WTC11 (cell line): ENCODE measurements at regions not wholly inside any gene's neighbourhood (a gene's known extent, or its start where the extent isn't known, plus 50 kb on each side); places are given as distances from the start of the nearest gene placed in this dataset.

Experiments used
- ATAC-seq: fragments of 200-7000 bp; cut with Tn5 transposase; 2 replicates; pipeline ENCODE4 v1.10.0; 2021; ENCODE audit warnings: mild to moderate bottlenecking, moderate library complexity
- CTCF ChIA-PET: fragments of 300-600 bp; sonication (Branson Sonifier 250); formaldehyde crosslinking; loops from one replicate; lab custom pipeline; 2021; ENCODE audit warnings: antibody characterized with exemption; lab: Charles Lee
- POLR2A ChIA-PET: fragments of 350-600 bp; sonication (Branson Sonifier 250); formaldehyde crosslinking; loops from one replicate; lab custom pipeline; 2021; ENCODE audit warnings: antibody characterized with exemption; lab: Charles Lee
- DNase-seq: peaks from one replicate; pipeline ENCODE4 v3.0.0; 2021; ENCODE audit warnings: low spot score
- H3K27ac Mint-ChIP-seq: 2 replicates; pipeline ENCODE4 v1.8.0; 2021; ENCODE audit warnings: mixed read lengths
- H3K27me3 Mint-ChIP-seq: 2 replicates; pipeline ENCODE4 v1.8.0; 2021; ENCODE audit warnings: low read depth, mild to moderate bottlenecking, moderate library complexity, mixed read lengths
- H3K36me3 Mint-ChIP-seq: 2 replicates; pipeline ENCODE4 v1.8.0; 2021; ENCODE audit warnings: mixed read lengths
- H3K4me1 Mint-ChIP-seq: 2 replicates; pipeline ENCODE4 v1.8.0; 2022; ENCODE audit warnings: mixed read lengths
- H3K4me3 Mint-ChIP-seq: 2 replicates; pipeline ENCODE4 v1.8.0; 2021; ENCODE audit warnings: mild to moderate bottlenecking, moderate library complexity, mixed read lengths
- H3K9me3 Mint-ChIP-seq: 2 replicates; pipeline ENCODE4 v1.8.0; 2021; ENCODE audit warnings: mixed read lengths
- ATF2 ChIP-seq: sonication (generic); formaldehyde crosslinking; IDR thresholded peaks from 2 replicates; pipeline ENCODE4 v1.8.1; 2022; ENCODE audit warnings: low read depth, missing genetic modification reagents, borderline replicate concordance
- CTCF ChIP-seq: fragments of 200-600 bp; IDR thresholded peaks from 2 replicates; pipeline ENCODE4 v1.8.0; 2022; ENCODE audit warnings: antibody characterized with exemption
- GRHL2 ChIP-seq: fragments of 250-450 bp; sonication (Bioruptor Pico); IDR thresholded peaks from 2 replicates; pipeline ENCODE4 v1.8.0; 2022; ENCODE audit warnings: mild to moderate bottlenecking, moderate library complexity; ENCODE audit not compliant: insufficient replicate concordance, severe bottlenecking
- IRF1 ChIP-seq: sonication (generic); formaldehyde crosslinking; IDR thresholded peaks from 2 replicates; pipeline ENCODE4 v1.8.0; 2023; ENCODE audit warnings: missing genetic modification reagents
- IRF2 ChIP-seq: sonication (generic); formaldehyde crosslinking; IDR thresholded peaks from 2 replicates; pipeline ENCODE4 v1.8.0; 2022; ENCODE audit warnings: low read depth, missing genetic modification reagents, borderline replicate concordance
- MLX ChIP-seq: sonication (generic); formaldehyde crosslinking; IDR thresholded peaks from 2 replicates; pipeline ENCODE4 v1.8.1; 2023; ENCODE audit warnings: mild to moderate bottlenecking, missing genetic modification reagents, moderate library complexity
- NR1H2 ChIP-seq: sonication (generic); formaldehyde crosslinking; IDR thresholded peaks from 2 replicates; pipeline ENCODE4 v1.9.0; 2021; ENCODE audit warnings: mild to moderate bottlenecking, moderate library complexity, missing genetic modification reagents
- OVOL2 ChIP-seq: fragments of 250-450 bp; sonication (Bioruptor Pico); IDR thresholded peaks from 2 replicates; pipeline ENCODE4 v1.9.0; 2021; ENCODE audit warnings: mild to moderate bottlenecking, borderline replicate concordance
- PRRX2 ChIP-seq: fragments of 250-450 bp; sonication (Bioruptor Pico); IDR thresholded peaks from 2 replicates; pipeline ENCODE4 v1.8.0; 2021; ENCODE audit warnings: mild to moderate bottlenecking
- RELA ChIP-seq: sonication (generic); formaldehyde crosslinking; IDR thresholded peaks from 2 replicates; pipeline ENCODE4 v1.8.1; 2022; ENCODE audit warnings: missing genetic modification reagents, mild to moderate bottlenecking, borderline replicate concordance
- SP1 ChIP-seq: sonication (generic); formaldehyde crosslinking; conservative IDR thresholded peaks from 2 replicates; pipeline ENCODE4 v1.8.1; 2022; ENCODE audit warnings: missing genetic modification reagents
- ZBTB21 ChIP-seq: sonication (generic); formaldehyde crosslinking; IDR thresholded peaks from 2 replicates; pipeline ENCODE4 v1.8.1; 2023; ENCODE audit warnings: mild to moderate bottlenecking, missing genetic modification reagents, borderline replicate concordance
- ZNF121 ChIP-seq: sonication (generic); formaldehyde crosslinking; IDR thresholded peaks from 2 replicates; pipeline ENCODE4 v1.8.0; 2023; ENCODE audit warnings: missing genetic modification reagents
- ZNF281 ChIP-seq: sonication (generic); formaldehyde crosslinking; IDR thresholded peaks from 2 replicates; pipeline ENCODE4 v1.8.0; 2023; ENCODE audit warnings: mild to moderate bottlenecking, missing genetic modification reagents
- ZNF416 ChIP-seq: fragments of 250-450 bp; sonication (Bioruptor Pico); IDR thresholded peaks from 2 replicates; pipeline ENCODE4 v1.9.0; 2021; ENCODE audit warnings: mild to moderate bottlenecking, inconsistent platforms
- ZNF512 ChIP-seq: sonication (generic); formaldehyde crosslinking; IDR thresholded peaks from 2 replicates; pipeline ENCODE4 v1.8.1; 2022; ENCODE audit warnings: missing genetic modification reagents, borderline replicate concordance
- ZNF532 ChIP-seq: fragments of 250-450 bp; sonication (Bioruptor Pico); IDR thresholded peaks from 2 replicates; pipeline ENCODE4 v1.9.0; 2021; ENCODE audit warnings: mild to moderate bottlenecking, borderline replicate concordance
- ZSCAN18 ChIP-seq: fragments of 250-450 bp; sonication (Bioruptor Pico); IDR thresholded peaks from 2 replicates; pipeline ENCODE4 v2.1.2; 2022; ENCODE audit warnings: mild to moderate bottlenecking, moderate library complexity

GRCh38 chr6:90694802-90695201 is 107.9 kb upstream of the MAP3K7 start (continued):
- TF ChIP-seq PRRX2 (CRISPR knock-in tag) = no peak

GRCh38 chr6:90691823-90692222 is 105.0 kb upstream of the MAP3K7 start:
- ATAC-seq (peak; percentile 82), DNase-seq (peak; percentile 22)
- Mint-ChIP-seq H3K4me3 (no peak overlapping the region), H3K27ac (peak overlapping the region; percentile 30), H3K4me1 (peaks cover 39% of the 10 kb centered on the region), H3K9me3 (peaks cover 7% of the 10 kb centered on the region), H3K36me3 (peaks cover 5% of the 10 kb centered on the region), H3K27me3 (no peaks in the 10 kb centered on the region)
- ChIA-PET CTCF (no interaction called here), POLR2A (no interaction called here)
- TF ChIP-seq ATF2 (CRISPR knock-in tag) = no peak
- TF ChIP-seq ZNF121 (CRISPR knock-in tag) = no peak
- no peak for TF ChIP-seq NR1H2 (CRISPR knock-in tag)
- peak; percentile 28; the same call in 1 of the 2 replicates for TF ChIP-seq CTCF
- TF ChIP-seq ZNF532 = no peak
- TF ChIP-seq IRF2 (CRISPR knock-in tag) = no peak
- TF ChIP-seq ZNF281 (CRISPR knock-in tag) = no peak

GRCh38 chr6:90689172-90689571 is 102.3 kb upstream of the MAP3K7 start:
- H3K4me1 Mint-ChIP-seq = peaks cover 29% of the 10 kb centered on the region
- H3K9me3 Mint-ChIP-seq = peaks cover 7% of the 10 kb centered on the region
- H3K4me3 Mint-ChIP-seq = no peak overlapping the region
- peaks cover 5% of the 10 kb centered on the region for H3K36me3 Mint-ChIP-seq
- DNase-seq = no peak
- no peak for ATAC-seq
- no peaks in the 10 kb centered on the region for H3K27me3 Mint-ChIP-seq
- H3K27ac Mint-ChIP-seq = no peak overlapping the region
- CTCF ChIA-PET = no interaction called here
- POLR2A ChIA-PET = no interaction called here
- no peak for TF ChIP-seq MLX
- no peak for TF ChIP-seq ZNF512 (CRISPR knock-in tag)
- TF ChIP-seq IRF1 (CRISPR knock-in tag) = no peak
- TF ChIP-seq GRHL2 (CRISPR knock-in tag) = no peak
- no peak for TF ChIP-seq ZSCAN18
- TF ChIP-seq SP1 (CRISPR knock-in tag) = no peak
- TF ChIP-seq NR1H2 (CRISPR knock-in tag) = no peak
- no peak for TF ChIP-seq OVOL2 (CRISPR knock-in tag)
- TF ChIP-seq ZBTB21 (CRISPR knock-in tag) = no peak
- no peak for TF ChIP-seq ZNF416 (CRISPR knock-in tag)
- no peak for TF ChIP-seq RELA (CRISPR knock-in tag)
